NAMALWA (cell line): ENCODE measurements at regions not wholly inside any gene's neighbourhood (a gene's known extent, or its start where the extent isn't known, plus 50 kb on each side); places are given as distances from the start of the nearest gene placed in this dataset.
"Not testable (repeated sequence)": the region's sequence is repeated elsewhere in the genome, so short reads cannot be mapped to it uniquely, and the experiment has no call there.

ENCODE experiments used
- DNase-seq: peaks from one replicate; pipeline ENCODE4 v3.0.0-alpha.2; 2015; ENCODE audit warnings: low spot score

- DNase-seq, result no peak
These were observed 393.2 kb upstream of the ATXN7L3B start for GRCh38 chr12:74144396-74144795.

DNA sequence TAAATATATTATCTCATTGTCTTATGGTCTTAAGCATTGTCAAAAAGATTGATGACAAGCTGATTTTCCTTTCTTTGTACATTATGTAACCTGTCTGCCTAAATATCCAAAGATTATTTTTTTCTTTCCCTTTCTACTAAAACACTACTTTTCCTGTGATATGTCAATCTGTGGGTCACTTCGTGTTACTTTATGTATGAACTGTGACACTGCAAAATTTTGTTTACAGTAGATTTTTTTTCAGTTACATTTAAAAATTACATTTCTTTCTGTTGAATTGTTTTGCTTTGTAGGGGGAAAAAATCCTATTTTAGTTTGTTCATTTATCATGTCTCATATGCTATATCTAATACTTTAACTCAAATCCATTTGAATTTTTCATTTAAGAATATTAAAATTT lies 392.3 kb upstream of the ATXN7L3B start:
- no peak for DNase-seq

DNA sequence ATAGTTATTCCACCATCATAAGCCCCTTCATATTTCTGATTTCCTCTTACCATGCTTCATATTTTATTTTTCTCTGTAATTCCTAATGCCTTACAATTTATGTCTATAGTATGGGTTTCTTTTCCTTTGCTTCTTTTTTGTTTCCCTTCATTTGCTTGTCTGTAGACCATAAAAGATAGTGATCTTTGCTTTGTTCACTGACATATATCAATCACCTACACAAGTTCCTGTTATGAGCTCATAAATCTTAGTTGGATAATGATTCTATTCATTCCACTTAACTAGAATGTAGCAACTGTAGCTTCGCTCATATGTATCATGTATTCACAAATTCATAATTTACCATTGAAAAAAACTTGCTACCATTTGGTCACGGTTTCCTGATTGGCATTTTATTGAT lies 388.8 kb upstream of the ATXN7L3B start:
- DNase-seq, result no peak

DNA sequence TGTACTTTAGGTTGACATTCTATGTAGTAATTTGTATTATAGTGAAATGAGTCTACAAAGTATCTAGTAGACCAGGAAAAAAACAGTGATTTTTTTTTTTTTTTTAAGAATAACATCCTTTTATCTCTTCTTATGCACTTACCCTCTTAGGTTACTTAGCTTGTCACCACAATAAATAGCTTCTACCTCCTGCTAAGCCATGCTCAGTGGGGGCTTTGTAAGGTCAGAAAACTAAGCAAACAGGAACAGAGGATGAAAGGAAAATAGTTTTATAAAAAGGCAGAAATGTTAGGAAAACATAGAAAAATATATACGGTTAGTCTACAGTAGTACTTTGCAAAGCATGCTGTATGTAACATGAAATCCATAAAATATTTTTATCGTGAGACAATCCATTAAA lies 385.3 kb upstream of the ATXN7L3B start:
- DNase-seq, result no peak

- DNase-seq, result no peak
These were observed 371.5 kb upstream of the ATXN7L3B start for GRCh38 chr12:74166096-74166495.

DNA sequence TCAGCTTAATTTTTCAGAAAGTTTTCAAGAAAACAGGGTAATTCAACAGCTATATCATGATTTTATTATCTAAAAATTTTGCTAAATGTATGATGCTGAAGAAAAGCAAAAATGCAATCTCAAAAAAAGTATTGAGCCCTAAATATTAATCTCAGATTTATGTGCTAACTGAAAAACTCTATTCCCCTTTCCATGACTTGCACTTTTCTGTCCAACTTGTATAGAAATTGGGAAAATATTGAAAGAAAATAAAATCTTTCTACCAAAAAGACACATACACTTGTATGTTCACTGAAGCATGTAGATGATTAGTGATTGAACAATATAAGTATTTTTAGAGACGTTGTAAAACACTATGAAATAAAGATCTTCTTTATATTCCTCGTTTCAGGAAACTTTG lies 368.0 kb upstream of the ATXN7L3B start:
- no peak for DNase-seq

- DNase-seq, result no peak
These were observed 366.8 kb upstream of the ATXN7L3B start for GRCh38 chr12:74170645-74171477.

- no peak for DNase-seq
These were observed 366.1 kb upstream of the ATXN7L3B start for GRCh38 chr12:74171478-74171909.

GRCh38 chr12:74174961-74175360 lies 362.7 kb upstream of the ATXN7L3B start:
- not testable (repeated sequence) for DNase-seq

GRCh38 chr12:74185360-74185759 lies 352.3 kb upstream of the ATXN7L3B start:
- no peak for DNase-seq

DNA sequence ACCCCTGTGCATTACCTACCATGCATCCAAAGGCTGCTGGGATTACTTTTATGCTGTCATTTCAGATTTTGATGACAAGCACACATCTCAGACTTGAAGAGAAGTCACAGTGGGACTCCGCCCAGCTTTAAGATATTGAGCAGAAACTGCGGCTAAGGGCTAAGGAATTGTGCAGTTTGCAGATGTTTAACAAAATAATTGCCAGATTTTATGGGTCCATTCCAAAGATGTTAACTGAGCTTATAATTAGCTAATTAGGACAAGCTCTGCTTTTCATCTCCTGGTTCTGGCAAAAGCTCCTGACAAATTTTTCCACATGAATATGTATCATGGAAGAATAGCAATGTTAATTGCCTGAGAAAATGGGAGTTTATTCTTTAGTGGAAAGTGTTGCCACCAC lies 344.4 kb upstream of the ATXN7L3B start:
- DNase-seq, result no peak

DNA sequence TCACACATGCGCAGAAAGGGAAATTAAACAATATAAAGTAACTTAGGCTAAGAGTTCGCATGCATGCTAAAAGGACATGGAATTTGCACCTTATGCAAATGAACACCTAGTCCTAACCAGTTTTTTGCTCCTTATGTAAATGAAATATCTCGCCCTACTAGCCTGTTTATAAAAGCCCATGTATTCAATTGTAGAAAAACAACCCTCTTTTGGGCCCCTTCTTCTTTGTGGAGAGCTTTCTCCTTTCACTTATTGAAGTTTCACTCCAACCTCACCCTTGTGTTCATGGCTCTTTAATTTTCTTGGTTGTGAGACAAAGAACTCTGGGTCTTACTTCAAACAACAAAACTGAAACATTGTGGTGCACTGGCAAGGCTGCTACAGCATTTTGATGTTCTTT lies 333.4 kb upstream of the ATXN7L3B start:
- DNase-seq, result no peak

DNA sequence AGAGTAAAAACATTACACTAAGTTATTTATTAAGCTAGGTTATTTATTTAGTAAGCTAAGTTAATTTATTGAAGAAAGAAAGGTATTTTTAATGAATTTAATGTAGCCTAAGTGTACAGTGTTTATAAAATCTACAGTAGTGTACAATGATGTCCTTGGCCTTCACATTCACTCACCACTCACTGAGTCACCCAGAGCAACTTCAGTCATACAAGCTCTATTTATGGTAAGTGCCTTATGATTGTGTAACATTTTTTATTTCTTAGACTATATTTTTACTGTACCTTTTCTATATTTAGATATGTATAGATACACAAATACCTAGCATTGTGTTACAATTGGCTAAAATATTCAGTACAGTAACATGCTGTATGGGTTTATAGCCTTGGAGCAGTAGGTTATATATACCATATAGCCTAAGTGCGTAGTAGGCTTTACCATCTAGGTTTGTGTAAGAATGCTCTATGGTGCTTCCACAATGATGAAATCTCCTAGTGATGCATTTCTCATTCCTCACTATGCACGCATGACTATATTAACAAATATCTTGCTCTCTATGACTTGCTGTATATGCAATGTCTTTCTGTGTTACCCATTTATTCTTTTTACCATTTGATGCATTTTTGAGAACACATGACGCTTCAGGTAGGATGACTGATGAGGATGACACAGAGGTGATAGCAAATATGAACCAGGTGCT lies 309.6 kb upstream of the ATXN7L3B start:
- no peak for DNase-seq

- DNase-seq, result no peak
These were observed 308.0 kb upstream of the ATXN7L3B start for GRCh38 chr12:74229671-74230070.

DNA sequence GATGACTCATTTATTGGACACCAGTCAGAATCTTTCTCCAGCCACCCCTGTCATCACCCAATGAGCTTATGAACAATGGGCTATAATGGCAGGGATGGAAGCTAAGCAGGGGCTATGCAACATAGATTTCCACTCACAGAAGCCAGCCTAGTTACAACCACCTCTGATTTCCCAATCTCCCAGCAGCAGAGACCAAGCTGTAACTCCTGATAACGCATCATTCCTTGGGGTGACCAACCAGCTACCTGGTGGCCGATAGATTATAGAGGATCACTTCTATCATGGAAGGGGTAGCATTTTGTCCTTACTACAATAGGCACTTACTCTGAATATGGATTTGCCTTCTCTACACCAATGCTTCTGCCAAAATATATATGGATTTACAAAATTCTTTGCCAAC lies 302.3 kb upstream of the ATXN7L3B start:
- DNase-seq, result no peak

DNA sequence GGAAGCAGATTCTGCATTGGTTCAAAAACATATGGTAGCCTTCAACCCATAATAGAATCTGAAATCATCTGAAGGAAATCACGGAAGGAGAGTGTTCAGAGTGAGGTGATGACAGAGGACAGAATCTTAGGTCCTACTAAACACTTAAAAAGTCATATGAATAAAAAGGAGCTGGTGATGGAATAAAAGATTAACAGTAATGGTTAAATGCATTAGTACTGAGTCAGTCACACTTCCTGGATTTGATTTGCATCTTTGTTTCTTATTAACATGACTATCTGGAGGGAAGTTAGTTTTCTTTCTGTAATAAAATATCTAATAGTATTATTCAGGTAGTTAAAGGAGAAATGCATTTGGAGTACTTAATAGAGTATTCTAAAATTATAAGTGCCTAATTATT lies 296.3 kb upstream of the ATXN7L3B start:
- DNase-seq, result no peak

GRCh38 chr12:74242088-74242487 lies 295.5 kb upstream of the ATXN7L3B start:
- no peak for DNase-seq

DNA sequence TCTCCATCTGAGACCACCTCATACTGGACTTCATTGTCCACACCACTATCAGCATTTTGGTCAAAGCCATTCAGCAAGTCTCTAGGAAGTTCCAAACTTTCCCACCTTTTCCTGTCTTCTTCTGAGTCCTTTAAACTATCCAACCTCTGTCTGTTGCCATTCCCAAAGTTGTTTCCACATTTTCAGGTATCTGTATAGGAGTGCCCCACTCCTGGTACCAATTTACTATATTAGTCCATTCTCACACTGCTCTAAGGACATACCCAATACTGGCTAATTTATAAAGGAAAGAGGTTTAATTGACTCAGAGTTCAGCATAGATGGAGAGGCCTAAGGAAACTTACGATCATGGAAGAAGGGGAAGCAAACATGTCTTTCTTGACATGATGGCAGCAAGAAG lies 292.2 kb upstream of the ATXN7L3B start:
- DNase-seq, result no peak

DNA sequence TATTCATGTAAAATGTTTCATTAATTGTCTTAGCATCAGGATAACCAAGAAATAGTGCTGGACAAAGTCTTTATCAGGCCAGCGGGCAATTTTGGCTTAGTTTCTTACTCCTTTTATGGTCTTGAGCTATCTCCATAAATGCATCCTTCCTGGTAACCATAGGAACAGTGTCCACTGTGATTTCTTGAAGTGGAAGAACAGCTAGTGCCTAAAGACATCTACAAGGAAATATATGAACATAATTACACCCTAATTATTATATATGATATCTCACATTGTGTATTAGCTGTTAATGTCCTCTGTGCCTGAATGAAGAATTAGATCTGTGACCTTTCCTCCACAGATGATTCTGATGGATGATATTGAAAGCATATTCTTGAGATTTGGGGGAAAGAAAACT lies 286.7 kb upstream of the ATXN7L3B start:
- DNase-seq, result no peak

- not testable (repeated sequence) for DNase-seq
These were observed 283.8 kb upstream of the ATXN7L3B start for GRCh38 chr12:74253826-74254225.

- DNase-seq, result no peak
These were observed 282.9 kb upstream of the ATXN7L3B start for GRCh38 chr12:74254784-74255183.

- DNase-seq, result no peak
These were observed 278.4 kb upstream of the ATXN7L3B start for GRCh38 chr12:74259199-74259598.

GRCh38 chr12:74264692-74265091 lies 272.9 kb upstream of the ATXN7L3B start:
- no peak for DNase-seq

DNA sequence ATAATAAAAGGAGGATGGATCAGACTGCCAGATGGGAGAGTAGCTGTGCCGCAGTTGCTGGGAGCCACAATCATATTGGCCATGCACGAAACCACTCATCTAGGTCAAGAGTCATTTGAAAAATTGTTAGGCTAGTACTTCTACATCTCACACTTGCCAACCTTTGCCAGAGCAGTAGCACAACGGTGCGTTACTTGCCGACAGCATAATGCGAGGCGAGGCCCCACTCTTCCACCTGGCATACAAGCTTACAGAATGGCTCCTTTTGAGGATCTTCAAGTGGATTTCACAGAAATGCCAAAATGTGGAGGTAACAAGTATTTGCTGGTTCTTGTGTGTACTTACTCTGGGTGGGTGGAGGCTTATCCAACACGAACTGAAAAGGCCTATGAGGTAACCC lies 268.3 kb upstream of the ATXN7L3B start:
- DNase-seq, result not testable (repeated sequence)
